ENCODE measurements at regions not wholly inside any gene's neighbourhood (a gene's known extent, or its start where the extent isn't known, plus 50 kb on each side); places are given as distances from the start of the nearest gene placed in this dataset.

- peaks cover 18 to 23% of the 10 kb centered on the region in 2 experiments for H3K4me1 Mint-ChIP-seq
- H3T11ph ChIP-seq (ENCODE audit: low read length), result no peak overlapping the region
- H3K79me1 ChIP-seq (ENCODE audit: insufficient read depth, low read depth, low read length, poor library complexity, severe bottlenecking), result no peaks in the 10 kb centered on the region
- H3K4me1 ChIP-seq (ENCODE audit: insufficient read depth, low read length), result peaks cover 2% of the 10 kb centered on the region; the same call in 1 of the 2 replicates
- no peak for DNase-seq
- no peak overlapping the region for H3K27ac ChIP-seq (ENCODE audit: insufficient read length, low read depth, low read length)
- H3K27me3 ChIP-seq (ENCODE audit: insufficient read depth, low read length), result no peaks in the 10 kb centered on the region
- no peaks in the 10 kb centered on the region for H3K79me2 ChIP-seq (ENCODE audit: insufficient read depth, low read length)
- H4K91ac ChIP-seq (ENCODE audit: insufficient read length, low read depth, low read length), result no peak overlapping the region
- no peak overlapping the region for H2BK5ac ChIP-seq (ENCODE audit: insufficient read length, low read length)
- H3K4me2 ChIP-seq (ENCODE audit: insufficient read depth, insufficient read length, low read length), result no peak overlapping the region
- H3K9me3 Mint-ChIP-seq, result no peaks in the 10 kb centered on the region
- H2AK5ac ChIP-seq (ENCODE audit: insufficient read length, low read length), result no peak overlapping the region
- no peak overlapping the region for H3K27ac Mint-ChIP-seq
- no peak overlapping the region for H3K14ac ChIP-seq (ENCODE audit: insufficient read depth, low read length)
- no peak overlapping the region for H2AFZ ChIP-seq (ENCODE audit: low read length)
- H4K20me1 ChIP-seq (ENCODE audit: control insufficient read depth, insufficient read depth, insufficient read length), result no peaks in the 10 kb centered on the region
- H4K8ac ChIP-seq (replicated peaks; ENCODE audit: insufficient read length, low read depth, low read length), result no peak overlapping the region
- no peaks in the 10 kb centered on the region for H3K27me3 Mint-ChIP-seq (ENCODE audit: low read depth)
- H3K9me3 ChIP-seq (ENCODE audit: control insufficient read depth, low read depth, low read length), result no peaks in the 10 kb centered on the region
- H3K56ac ChIP-seq (ENCODE audit: insufficient read length, low read depth, low read length), result no peak overlapping the region
- no peak overlapping the region for H2BK12ac ChIP-seq (ENCODE audit: insufficient read length, low read depth, low read length)
- H4K5ac ChIP-seq (ENCODE audit: insufficient read length, low read depth, low read length), result no peak overlapping the region
- no peak overlapping the region for H3K23ac ChIP-seq (ENCODE audit: insufficient read length, low read depth, low read length)
- no peak overlapping the region for H2BK15ac ChIP-seq (ENCODE audit: low read depth, low read length)
- no peak overlapping the region for H3K18ac ChIP-seq (ENCODE audit: insufficient read length, low read depth, low read length)
- H2BK120ac ChIP-seq (ENCODE audit: low read depth, low read length, poor library complexity, severe bottlenecking), result no peak overlapping the region
- no peak overlapping the region for H2BK20ac ChIP-seq (ENCODE audit: low read depth, low read length, poor library complexity, severe bottlenecking)
- H3K4me3 Mint-ChIP-seq, result no peak overlapping the region
- no peak overlapping the region for H3K4ac ChIP-seq (ENCODE audit: low read depth, low read length)
- no peak for TF ChIP-seq CTCF (conservative IDR thresholded peaks at IDR 0.05)
- no CpG with 5 or more reads among the region's 2 CpGs for WGBS (ENCODE audit: extremely low coverage, insufficient read length, low lambda C conversion rate)
- no peaks in the 10 kb centered on the region for H3K36me3 Mint-ChIP-seq (ENCODE audit: insufficient read depth in 1 of 3, low read depth in 3 of 3)
- no peaks in the 10 kb centered on the region for H3K23me2 ChIP-seq (ENCODE audit: insufficient read length, low read depth, low read length, poor library complexity, severe bottlenecking)
- no peak overlapping the region for H3K9ac ChIP-seq (ENCODE audit: extremely low read depth, insufficient read length, low read length)
Measured at GRCh38 chr13:58597552-58597951, 966.0 kb downstream of the PCDH17 start.
